AG09319 (cell line): ENCODE measurements at regions not wholly inside any gene's neighbourhood (a gene's known extent, or its start where the extent isn't known, plus 50 kb on each side); places are given as distances from the start of the nearest gene placed in this dataset.

Experiments used
- DNase-seq: peaks from one replicate; pipeline ENCODE4 v3.0.0-alpha.2; 2010; ENCODE audit warnings: low read depth; ENCODE audit errors: extremely low read depth
- TF ChIP-seq, protein P1 (sequence below): IDR thresholded peaks from 2 replicates; pipeline ENCODE4 v1.5.1; 2011; ENCODE audit warnings: low read depth, mild to moderate bottlenecking, inconsistent platforms, low read length, moderate library complexity

DNA sequence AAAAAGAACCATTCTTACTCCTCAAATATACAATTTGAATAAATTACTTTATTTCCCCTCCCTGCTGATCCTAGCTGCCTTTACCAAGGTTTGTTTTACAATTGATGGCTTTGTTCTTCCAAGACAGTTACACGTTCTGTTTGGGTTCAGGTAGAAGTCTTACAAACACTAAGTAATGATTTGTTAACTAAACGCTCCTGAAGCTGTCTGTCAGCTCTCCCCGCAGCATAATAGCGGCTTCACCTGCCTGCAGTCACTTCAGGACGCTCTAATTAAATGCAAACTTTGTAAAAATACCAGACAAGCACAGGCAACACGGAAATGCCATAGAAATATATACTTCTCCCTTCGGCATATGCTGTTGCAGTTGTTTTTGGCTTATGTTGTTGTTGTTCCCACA is 176.4 kb upstream of the MDFIC2 start:
- TF ChIP-seq, protein P1, sequence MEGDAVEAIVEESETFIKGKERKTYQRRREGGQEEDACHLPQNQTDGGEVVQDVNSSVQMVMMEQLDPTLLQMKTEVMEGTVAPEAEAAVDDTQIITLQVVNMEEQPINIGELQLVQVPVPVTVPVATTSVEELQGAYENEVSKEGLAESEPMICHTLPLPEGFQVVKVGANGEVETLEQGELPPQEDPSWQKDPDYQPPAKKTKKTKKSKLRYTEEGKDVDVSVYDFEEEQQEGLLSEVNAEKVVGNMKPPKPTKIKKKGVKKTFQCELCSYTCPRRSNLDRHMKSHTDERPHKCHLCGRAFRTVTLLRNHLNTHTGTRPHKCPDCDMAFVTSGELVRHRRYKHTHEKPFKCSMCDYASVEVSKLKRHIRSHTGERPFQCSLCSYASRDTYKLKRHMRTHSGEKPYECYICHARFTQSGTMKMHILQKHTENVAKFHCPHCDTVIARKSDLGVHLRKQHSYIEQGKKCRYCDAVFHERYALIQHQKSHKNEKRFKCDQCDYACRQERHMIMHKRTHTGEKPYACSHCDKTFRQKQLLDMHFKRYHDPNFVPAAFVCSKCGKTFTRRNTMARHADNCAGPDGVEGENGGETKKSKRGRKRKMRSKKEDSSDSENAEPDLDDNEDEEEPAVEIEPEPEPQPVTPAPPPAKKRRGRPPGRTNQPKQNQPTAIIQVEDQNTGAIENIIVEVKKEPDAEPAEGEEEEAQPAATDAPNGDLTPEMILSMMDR: no peak

DNA sequence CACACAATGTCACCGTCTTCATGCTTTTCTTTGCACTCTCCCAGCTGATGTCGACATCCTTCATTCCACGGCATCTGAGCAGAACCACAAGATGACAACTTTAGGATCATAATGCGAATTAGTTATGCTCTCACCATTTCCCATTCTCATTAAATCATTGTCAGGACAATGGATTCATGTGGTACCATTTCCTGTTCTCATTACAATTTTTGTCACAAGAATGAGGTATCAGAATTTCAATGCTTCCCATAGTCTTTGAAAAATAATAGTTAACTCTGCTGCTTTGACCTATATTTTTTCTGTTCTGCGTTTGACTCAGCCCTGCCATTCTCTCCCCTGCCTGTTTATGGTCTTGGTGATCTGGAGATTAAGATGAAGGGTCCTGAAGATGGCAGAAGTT is 175.7 kb upstream of the MDFIC2 start:
- TF ChIP-seq, protein P1: no peak
- DNase-seq: no peak

More for the DNA sequence above, 176.4 kb upstream of the MDFIC2 start:
- DNase-seq: no peak

DNA sequence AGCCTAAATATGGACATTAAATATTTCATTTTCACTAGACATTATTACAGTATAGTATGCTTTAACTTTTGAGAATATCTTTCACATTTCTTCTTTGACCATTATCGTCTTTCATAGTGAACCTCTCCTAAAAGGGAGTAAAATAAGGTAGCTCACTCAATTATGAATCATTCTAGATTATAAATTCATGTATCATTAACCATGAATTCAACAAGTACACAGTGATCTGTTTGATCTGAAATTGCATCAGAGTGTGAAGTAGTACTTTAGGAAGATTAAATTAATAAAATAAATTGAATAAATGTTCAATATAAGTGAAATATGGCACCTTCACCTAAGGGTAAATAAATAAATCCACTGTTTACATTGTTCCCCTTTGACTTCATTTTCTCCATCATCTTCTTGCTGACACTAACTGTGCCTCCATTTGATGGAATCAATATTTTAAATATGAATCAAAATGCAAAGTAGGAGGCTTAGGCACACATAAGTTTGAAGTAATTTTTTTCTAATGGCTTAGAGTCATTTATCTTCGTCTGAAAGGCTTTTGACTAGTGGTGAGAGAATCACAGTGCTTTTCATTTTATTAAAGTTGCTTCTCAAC is 174.1 kb upstream of the MDFIC2 start:
- TF ChIP-seq, protein P1: no peak
- DNase-seq: no peak

DNA sequence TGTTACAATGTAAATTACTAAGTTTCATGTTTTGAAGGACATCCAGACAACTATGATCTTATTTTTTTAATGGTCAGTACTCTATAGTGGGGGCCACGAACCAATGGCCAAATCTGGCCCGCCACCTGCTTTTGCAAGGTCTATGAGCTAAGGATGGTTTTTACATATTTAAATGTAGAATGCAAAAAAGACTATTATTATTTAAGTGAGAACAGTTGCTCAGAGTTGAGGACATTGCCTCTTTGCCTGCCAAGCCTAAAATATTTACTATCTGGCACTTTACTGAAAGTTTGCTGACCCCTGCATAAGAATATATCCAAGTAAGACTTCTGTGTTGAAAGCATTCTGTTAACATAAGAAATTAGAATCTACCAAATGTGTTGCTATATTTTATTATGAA is 163.7 kb upstream of the MDFIC2 start:
- no peak for DNase-seq
- TF ChIP-seq, protein P1: no peak

DNA sequence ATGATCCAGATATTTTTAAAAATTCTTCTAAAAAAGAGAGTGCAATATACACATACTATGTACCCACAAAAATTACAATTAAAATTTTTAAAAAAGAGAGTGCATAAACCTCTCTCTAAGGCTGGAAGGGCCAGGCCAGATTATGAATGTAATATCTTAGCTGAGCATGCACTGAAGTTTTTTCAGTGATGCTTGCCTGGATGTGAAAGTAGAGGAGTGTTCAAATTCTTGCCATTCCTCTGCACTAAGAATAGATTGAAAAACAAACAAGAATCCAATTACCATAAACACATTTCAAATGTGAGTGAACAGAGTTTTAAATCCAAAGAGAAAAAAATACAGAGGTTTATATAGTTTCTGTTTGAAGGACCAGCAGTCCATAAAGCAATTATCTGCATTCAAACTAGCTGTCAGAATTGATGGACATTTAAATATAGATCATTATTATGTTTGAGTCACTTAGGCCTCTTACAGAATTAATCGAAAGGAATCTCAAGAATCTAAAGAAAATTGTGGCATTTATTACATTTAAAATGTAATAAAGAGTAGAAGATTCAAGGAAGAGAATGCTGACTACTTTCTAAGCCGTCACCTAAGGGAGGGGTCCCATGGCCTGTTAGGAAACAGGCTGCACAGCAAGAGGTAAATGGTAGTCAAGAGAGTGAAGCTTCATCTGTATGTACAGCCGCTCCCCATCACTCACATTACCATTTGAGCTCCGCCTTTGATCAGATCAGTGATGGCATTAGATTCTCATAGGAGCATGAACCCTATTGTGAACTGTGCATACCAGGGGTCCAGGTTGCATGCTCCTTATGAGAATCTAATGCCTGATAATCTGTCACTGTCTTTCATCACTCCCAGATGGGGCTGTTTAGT is 159.3 kb upstream of the MDFIC2 start:
- DNase-seq: no peak
- TF ChIP-seq, protein P1: no peak

DNA sequence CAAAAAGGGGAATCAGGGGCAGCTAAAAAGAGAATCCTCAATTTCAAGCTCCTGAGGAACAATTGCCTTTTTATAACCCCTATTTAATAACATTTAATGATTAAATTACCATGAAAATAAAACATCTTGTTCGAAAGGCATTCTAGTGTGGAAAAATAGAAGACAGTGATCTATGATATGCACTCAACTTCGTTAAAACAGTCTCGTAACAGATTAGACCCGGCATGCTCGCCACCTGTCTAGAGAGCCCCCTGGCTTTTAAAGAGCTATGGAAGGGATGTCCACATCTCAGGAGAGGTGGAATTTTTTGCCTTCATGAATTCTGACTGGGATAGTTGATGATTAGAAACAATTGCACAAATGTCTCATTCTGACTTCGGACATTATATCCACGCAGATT is 153.7 kb upstream of the MDFIC2 start:
- TF ChIP-seq, protein P1: no peak
- DNase-seq: no peak

DNA sequence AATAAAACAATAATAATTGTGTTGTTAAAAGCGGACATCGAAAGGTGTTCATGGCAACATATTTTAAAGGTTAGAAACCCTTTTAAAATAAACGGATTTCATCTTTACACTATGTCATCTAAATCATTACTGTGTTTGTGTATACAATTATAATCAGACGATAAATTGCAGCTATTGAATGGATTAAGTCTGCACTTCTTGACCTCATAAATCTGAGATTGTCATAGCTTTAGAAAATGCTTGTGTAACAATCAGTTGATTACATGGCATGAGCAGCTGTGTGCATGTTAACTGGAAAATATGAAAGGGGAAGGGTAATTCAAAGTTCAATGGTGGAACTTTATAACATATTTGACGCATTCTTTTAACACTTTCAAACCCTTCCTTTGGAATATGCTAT is 152.4 kb upstream of the MDFIC2 start:
- DNase-seq: no peak
- TF ChIP-seq, protein P1: no peak
